GM23248 (cell line): ENCODE measurements at regions not wholly inside any gene's neighbourhood (a gene's known extent, or its start where the extent isn't known, plus 50 kb on each side); places are given as distances from the start of the nearest gene placed in this dataset.
"Not testable (repeated sequence)": the region's sequence is repeated elsewhere in the genome, so short reads cannot be mapped to it uniquely, and the experiment has no call there.

Experiments
- DNase-seq: peaks from one replicate; pipeline ENCODE4 v3.0.0-alpha.2; 2015
- H2AFZ ChIP-seq: fragments of 200-600 bp; sonication (generic); 2 replicates; pipeline ENCODE4 v1.6.1; 2016; ENCODE audit warnings: antibody characterized with exemption
- H3F3A ChIP-seq: fragments of 200-600 bp; sonication (generic); 2 replicates; pipeline ENCODE4 v1.6.1; 2016; ENCODE audit warnings: mild to moderate bottlenecking, antibody characterized with exemption, mixed run types; ENCODE audit not compliant: insufficient read depth
- H3K27ac ChIP-seq: fragments of 200-600 bp; sonication (generic); 2 replicates; pipeline ENCODE4 v1.5.1; 2016; ENCODE audit warnings: mild to moderate bottlenecking
- H3K27me3 ChIP-seq: fragments of 200-600 bp; sonication (generic); replicated peaks from 2 replicates; pipeline ENCODE4 v1.6.1; 2016; ENCODE audit warnings: mild to moderate bottlenecking; ENCODE audit not compliant: insufficient read depth
- H3K36me3 ChIP-seq: fragments of 200-600 bp; sonication (generic); 2 replicates; pipeline ENCODE4 v1.6.1; 2016; ENCODE audit warnings: low read depth, mild to moderate bottlenecking
- H3K4me1 ChIP-seq: fragments of 200-600 bp; sonication (generic); 2 replicates; pipeline ENCODE4 v1.6.1; 2016; ENCODE audit warnings: mild to moderate bottlenecking; ENCODE audit not compliant: insufficient read depth
- H3K4me2 ChIP-seq: fragments of 200-600 bp; sonication (generic); one replicate; pipeline ENCODE4 v1.6.1; 2016; ENCODE audit warnings: mild to moderate bottlenecking; ENCODE audit not compliant: unreplicated experiment
- H3K4me3 ChIP-seq: fragments of 200-600 bp; sonication (generic); 2 replicates; pipeline ENCODE4 v1.5.1; 2016; ENCODE audit warnings: mild to moderate bottlenecking
- H3K79me2 ChIP-seq: fragments of 200-600 bp; sonication (generic); 2 replicates; pipeline ENCODE4 v1.6.1; 2016; ENCODE audit warnings: mild to moderate bottlenecking; ENCODE audit not compliant: insufficient read depth
- H3K9ac ChIP-seq: fragments of 200-600 bp; sonication (generic); 2 replicates; pipeline ENCODE4 v1.6.1; 2016; ENCODE audit warnings: mild to moderate bottlenecking
- H3K9me2 ChIP-seq: fragments of 200-600 bp; sonication (generic); 2 replicates; pipeline ENCODE4 v1.6.1; 2016; ENCODE audit warnings: mixed run types, mild to moderate bottlenecking, moderate library complexity; ENCODE audit not compliant: insufficient read depth
- H3K9me3 ChIP-seq: fragments of 200-600 bp; sonication (generic); one replicate; pipeline ENCODE4 v1.6.1; 2017; ENCODE audit warnings: low read depth
- H4K20me1 ChIP-seq: fragments of 200-600 bp; sonication (generic); 2 replicates; pipeline ENCODE4 v1.6.0; 2016; ENCODE audit not compliant: insufficient read depth
- EZH2 ChIP-seq: fragments of 200-600 bp; sonication (generic); IDR thresholded peaks from 2 replicates; pipeline ENCODE4 v1.6.1; 2018; ENCODE audit warnings: antibody characterized with exemption, mild to moderate bottlenecking; ENCODE audit not compliant: insufficient read depth, poor library complexity, severe bottlenecking
- EZH2phosphoT487 ChIP-seq: fragments of 200-600 bp; sonication (generic); IDR thresholded peaks from 2 replicates; pipeline ENCODE4 v1.6.1; 2018; ENCODE audit warnings: antibody characterized with exemption, moderate library complexity, mild to moderate bottlenecking, low read depth; ENCODE audit not compliant: insufficient read depth
- WGBS, 2 experiments: methylation state at CpG; one replicate each; pipeline ENCODE4 v1.1.6; 2015 to 2017; ENCODE audit warnings: low lambda C conversion rate in 2 of 2, low coverage in 1 of 2; ENCODE audit errors: missing lambda C conversion rate in 2 of 2; 5-methylcytosine and 5-hydroxymethylcytosine counted together
- in situ Hi-C: fragments of 300-500 bp; cut with MboI; formaldehyde crosslinking; loops from 2 replicates; pipeline ENCODE4 v1.15.0; 2020

GRCh38 chr14:43306053-43306452 is 1201.0 kb downstream of the FSCB start:
- in situ Hi-C loops: no loop called here
- TF ChIP-seq EZH2phosphoT487 (no peak), EZH2 (no peak)
- no peak for DNase-seq

GRCh38 chr14:43297794-43298193 is 1209.3 kb downstream of the FSCB start:
- Histone ChIP-seq H4K20me1 (no peaks in the 10 kb centered on the region), H3K9me3 (no peaks in the 10 kb centered on the region), H3K9me2 (no peaks in the 10 kb centered on the region; the same call in 1 of the 2 replicates), H3F3A (no peaks in the 10 kb centered on the region), H3K4me2 (no peak overlapping the region), H3K27ac (no peak overlapping the region), H3K36me3 (no peaks in the 10 kb centered on the region), H2AFZ (no peak overlapping the region), H3K4me1 (no peaks in the 10 kb centered on the region), H3K27me3 (no peaks in the 10 kb centered on the region), H3K79me2 (no peaks in the 10 kb centered on the region), H3K4me3 (no peak overlapping the region), H3K9ac (no peak overlapping the region)
- 0 to 10% methylated on average over 1 of the region's 1 CpG for WGBS, 2 experiments
- TF ChIP-seq EZH2: no peak
- no peak for TF ChIP-seq EZH2phosphoT487
- no peak for DNase-seq
- in situ Hi-C loops: no loop called here

More at GRCh38 chr14:43306053-43306452, 1201.0 kb downstream of the FSCB start:
- H3K27ac ChIP-seq: no peak overlapping the region
- no peak overlapping the region for H3K4me3 ChIP-seq
- no peaks in the 10 kb centered on the region for H4K20me1 ChIP-seq
- 43 to 52% methylated on average over 2 of the region's 2 CpGs for WGBS, 2 experiments
- H3K9me2 ChIP-seq: no peaks in the 10 kb centered on the region
- H3K9me3 ChIP-seq: no peaks in the 10 kb centered on the region
- H3K79me2 ChIP-seq: no peaks in the 10 kb centered on the region
- H3F3A ChIP-seq: no peaks in the 10 kb centered on the region
- no peaks in the 10 kb centered on the region for H3K36me3 ChIP-seq
- H3K4me1 ChIP-seq: no peaks in the 10 kb centered on the region
- H3K4me2 ChIP-seq: no peak overlapping the region
- H3K27me3 ChIP-seq: no peaks in the 10 kb centered on the region
- H3K9ac ChIP-seq: no peak overlapping the region
- no peak overlapping the region for H2AFZ ChIP-seq

GRCh38 chr14:43296061-43296460 is 1211.0 kb downstream of the FSCB start:
- H3K4me3 ChIP-seq, H4K20me1 ChIP-seq, in situ Hi-C loops, H3K9ac ChIP-seq, H3K79me2 ChIP-seq, H3K9me2 ChIP-seq, H3F3A ChIP-seq, H3K9me3 ChIP-seq, H2AFZ ChIP-seq, DNase-seq, H3K36me3 ChIP-seq, H3K4me1 ChIP-seq, H3K27me3 ChIP-seq, H3K27ac ChIP-seq, H3K4me2 ChIP-seq: not testable (repeated sequence)
- WGBS, 2 experiments: 19 to 42% methylated on average over 2 of the region's 4 CpGs

- no peak overlapping the region for H3K9ac ChIP-seq
- H3K4me2 ChIP-seq: no peak overlapping the region
- H3K79me2 ChIP-seq: no peaks in the 10 kb centered on the region
- no peaks in the 10 kb centered on the region for H3F3A ChIP-seq
- H3K27me3 ChIP-seq: no peaks in the 10 kb centered on the region
- no peak overlapping the region for H3K4me3 ChIP-seq
- H3K9me2 ChIP-seq: no peaks in the 10 kb centered on the region
- no peaks in the 10 kb centered on the region for H3K9me3 ChIP-seq
- TF ChIP-seq EZH2phosphoT487 (no peak), EZH2 (no peak)
- no peak overlapping the region for H2AFZ ChIP-seq
- in situ Hi-C loops: no loop called here
- no peaks in the 10 kb centered on the region for H3K36me3 ChIP-seq
- no peaks in the 10 kb centered on the region for H3K4me1 ChIP-seq
- DNase-seq: no peak
- no peak overlapping the region for H3K27ac ChIP-seq
- H4K20me1 ChIP-seq: no peaks in the 10 kb centered on the region
Measured at GRCh38 chr14:43285575-43285974, 1221.5 kb downstream of the FSCB start.

GRCh38 chr14:43260056-43260455 is 1247.0 kb downstream of the FSCB start:
- Histone ChIP-seq H3K36me3 (no peaks in the 10 kb centered on the region), H3K27me3 (no peaks in the 10 kb centered on the region), H3K79me2 (no peaks in the 10 kb centered on the region), H3F3A (no peaks in the 10 kb centered on the region), H3K4me1 (no peaks in the 10 kb centered on the region), H2AFZ (no peak overlapping the region), H3K9me3 (peaks cover 3% of the 10 kb centered on the region), H3K4me3 (no peak overlapping the region), H3K9ac (no peak overlapping the region), H3K4me2 (no peak overlapping the region), H4K20me1 (no peaks in the 10 kb centered on the region), H3K27ac (no peak overlapping the region), H3K9me2 (no peaks in the 10 kb centered on the region)
- in situ Hi-C loops: no loop called here
- TF ChIP-seq EZH2phosphoT487 (no peak), EZH2 (no peak)
- 54 to 56% methylated on average over 4 of the region's 4 CpGs for WGBS, 2 experiments
- DNase-seq: no peak
